HepG2 (cell line): ENCODE measurements at regions not wholly inside any gene's neighbourhood (a gene's known extent, or its start where the extent isn't known, plus 50 kb on each side); places are given as distances from the start of the nearest gene placed in this dataset.
A peak's percentile ranks its signal among the peaks of the same experiment; 100 is the strongest.

Source experiments
- ATAC-seq: fragments of 200-7000 bp; cut with Tn5 transposase; 3 replicates; pipeline ENCODE4 v1.9.1; 2020; ENCODE audit warnings: mild to moderate bottlenecking, moderate library complexity
- BruUV-seq: library from RNA; stranded (reverse); fragments of 400-500 nt; replicated peaks from 2 replicates; lab custom pipeline; 2021; lab: Mats Ljungman, UMichigan
- CTCF ChIA-PET: fragments of 300-600 bp; formaldehyde crosslinking; extraction: SDS; loops from one replicate; lab custom pipeline; 2021; ENCODE audit warnings: low total read pairs, inconsistent platforms, low intra/inter-chr PET ratio; lab: Yijun Ruan, JAX
- POLR2A ChIA-PET: fragments of 350-600 bp; sonication (Branson Sonifier 250); formaldehyde crosslinking; loops from one replicate; lab custom pipeline; 2020; ENCODE audit warnings: antibody characterized with exemption, inconsistent platforms; lab: Yijun Ruan, JAX
- DNase-seq: peaks from one replicate; pipeline ENCODE4 v3.0.0-alpha.2; 2015; ENCODE audit warnings: low spot score
- FAIRE-seq: peaks from 3 replicates; lab custom pipeline; 2011; peaks lifted over from hg19 to GRCh38; lab: Jason Lieb, UNC
- H2AFZ ChIP-seq: one replicate; pipeline ENCODE4 v1.6.1; 2011; ENCODE audit warnings: low read length, inconsistent platforms
- H3K27ac ChIP-seq: fragments of 300-600 bp; 3 replicates; pipeline ENCODE4 v1.8.0; 2011; ENCODE audit warnings: mixed run types, mild to moderate bottlenecking, mixed read lengths, low read length, inconsistent platforms; ENCODE audit not compliant: insufficient read depth; ENCODE audit errors: extremely low read length
- H3K27me3 ChIP-seq, 2 experiments: fragments of 200-600 bp in 1 of 2; 2 replicates in 1 of 2; 3 replicates in 1 of 2; pipeline versions ENCODE4 v1.6.0 to v1.8.0; 2011; ENCODE audit warnings: low read length in 2 of 2, mild to moderate bottlenecking in 2 of 2, moderate library complexity in 2 of 2, inconsistent platforms in 1 of 2; ENCODE audit not compliant: insufficient read depth in 2 of 2, control insufficient read depth in 1 of 2
- H3K36me3 ChIP-seq, 2 experiments: fragments of 200-600 bp in 1 of 2; replicated peaks in 1 of 2; 2 replicates in 1 of 2; 3 replicates in 1 of 2; pipeline versions ENCODE4 v1.5.1 to v1.8.0; 2011; ENCODE audit warnings: low read length in 2 of 2, inconsistent platforms in 1 of 2; ENCODE audit not compliant: insufficient read depth in 2 of 2, control insufficient read depth in 1 of 2
- H3K4me1 ChIP-seq: 2 replicates; pipeline ENCODE4 v1.5.1; 2012; ENCODE audit warnings: low read length, inconsistent platforms; ENCODE audit not compliant: insufficient read depth
- H3K4me2 ChIP-seq: 2 replicates; pipeline ENCODE4 v1.6.0; 2011; ENCODE audit warnings: low read depth, low read length, inconsistent platforms
- H3K4me3 ChIP-seq, 3 experiments: fragments of 200-600 bp in 1 of 3; sonication (generic), shearing (Covaris generic) in 1 of 3; replicated peaks in 1 of 3; 2 replicates each; pipeline ENCODE4 v1.5.1; 2011 to 2016; ENCODE audit warnings: low read length in 3 of 3, inconsistent platforms in 2 of 3, low read depth in 2 of 3, mild to moderate bottlenecking in 2 of 3, control low read depth in 1 of 3, mixed read lengths in 1 of 3; ENCODE audit not compliant: insufficient read depth in 1 of 3
- H3K79me2 ChIP-seq: one replicate; pipeline ENCODE4 v1.6.1; 2011; ENCODE audit warnings: low read length, inconsistent platforms; ENCODE audit not compliant: insufficient read depth
- H3K9ac ChIP-seq: 2 replicates; pipeline ENCODE4 v1.6.0; 2011; ENCODE audit warnings: mild to moderate bottlenecking, low read depth, low read length, inconsistent platforms; ENCODE audit not compliant: insufficient read depth
- H3K9me3 ChIP-seq: 2 replicates; pipeline ENCODE4 v1.5.1; 2012; ENCODE audit warnings: mild to moderate bottlenecking, low read length
- H4K20me1 ChIP-seq: 2 replicates; pipeline ENCODE4 v1.6.0; 2011; ENCODE audit warnings: inconsistent platforms, mild to moderate bottlenecking, low read length, moderate library complexity; ENCODE audit not compliant: insufficient read depth
- LCORL ChIP-seq, 2 experiments: fragments of 450-650 bp in 1 of 2; sonication (generic) in 1 of 2; formaldehyde crosslinking in 1 of 2; IDR thresholded peaks; 2 replicates each; pipeline versions ENCODE4 v1.5.0 to v1.6.1; 2017 to 2020; ENCODE audit warnings: antibody characterized with exemption in 1 of 2, missing genetic modification reagents in 1 of 2
- MAFF ChIP-seq: IDR thresholded peaks from 2 replicates; pipeline ENCODE4 v1.6.1; 2011; ENCODE audit warnings: low read depth, low read length, improper control_type of control experiment
- MAFK ChIP-seq, 2 experiments: IDR thresholded peaks in 1 of 2; conservative IDR thresholded peaks in 1 of 2; 2 replicates each; pipeline ENCODE4 v1.6.1; 2011; ENCODE audit warnings: improper control_type of control experiment in 2 of 2, low read length in 2 of 2
- MEIS2 ChIP-seq: sonication (generic); formaldehyde crosslinking; IDR thresholded peaks from 2 replicates; pipeline ENCODE4 v1.9.0; 2021; ENCODE audit warnings: mild to moderate bottlenecking, missing genetic modification reagents
- MIXL1 ChIP-seq: IDR thresholded peaks from 2 replicates; pipeline ENCODE4 v1.6.1; 2016
- MXI1 ChIP-seq: IDR thresholded peaks from 3 replicates; pipeline ENCODE4 v1.6.1; 2012; ENCODE audit warnings: low read depth, low read length, inconsistent platforms, borderline replicate concordance
- PPARG ChIP-seq: conservative IDR thresholded peaks from 2 replicates; pipeline ENCODE4 v1.6.1; 2016; ENCODE audit warnings: missing biosample characterization, missing genetic modification reagents
- SMAD1 ChIP-seq: sonication (generic); formaldehyde crosslinking; IDR thresholded peaks from 2 replicates; pipeline ENCODE4 v1.4.0; 2020; ENCODE audit warnings: missing genetic modification reagents, low read depth, mild to moderate bottlenecking, borderline replicate concordance
- U2AF2 ChIP-seq: fragments of 200-400 bp; formaldehyde crosslinking; IDR thresholded peaks from 2 replicates; pipeline ENCODE4 v1.6.1; 2017; ENCODE audit warnings: low read depth, mild to moderate bottlenecking, low read length
- ZBTB21 ChIP-seq: sonication (generic); formaldehyde crosslinking; IDR thresholded peaks from 2 replicates; pipeline ENCODE4 v1.4.0; 2020; ENCODE audit warnings: missing genetic modification reagents
- ZZZ3 ChIP-seq: sonication (generic); formaldehyde crosslinking; IDR thresholded peaks from 2 replicates; pipeline ENCODE4 v1.4.0; 2020; ENCODE audit warnings: missing genetic modification reagents, mild to moderate bottlenecking, borderline replicate concordance
- WGBS: methylation state at CpG from one replicate; pipeline ENCODE4 v1.1.6; 2017; ENCODE audit warnings: low lambda C conversion rate; 5-methylcytosine and 5-hydroxymethylcytosine counted together
- in situ Hi-C: cut with HindIII; loops from 2 replicates; pipeline ENCODE4 v1.10.0; 2017; ENCODE audit warnings: low pct_unique_long_range_greater_than_20kb; ENCODE audit not compliant: extremely low pct_ligation_motif_present
- intact Hi-C: fragments of 100-400 bp; cut with micrococcal nuclease; formaldehyde crosslinking; loops from one replicate; pipeline ENCODE4 v1.10.0; 2022; ENCODE audit not compliant: unreplicated experiment
- TF ChIP-seq, protein P1 (sequence below): IDR thresholded peaks from 2 replicates; pipeline ENCODE4 v1.6.1; 2016; ENCODE audit warnings: missing biosample characterization, missing genetic modification reagents, low read depth
- TF ChIP-seq, protein P2 (sequence below): sonication (generic); formaldehyde crosslinking; IDR thresholded peaks from 2 replicates; pipeline ENCODE4 v1.8.0; 2022; ENCODE audit warnings: mild to moderate bottlenecking, missing genetic modification reagents, borderline replicate concordance

DNA sequence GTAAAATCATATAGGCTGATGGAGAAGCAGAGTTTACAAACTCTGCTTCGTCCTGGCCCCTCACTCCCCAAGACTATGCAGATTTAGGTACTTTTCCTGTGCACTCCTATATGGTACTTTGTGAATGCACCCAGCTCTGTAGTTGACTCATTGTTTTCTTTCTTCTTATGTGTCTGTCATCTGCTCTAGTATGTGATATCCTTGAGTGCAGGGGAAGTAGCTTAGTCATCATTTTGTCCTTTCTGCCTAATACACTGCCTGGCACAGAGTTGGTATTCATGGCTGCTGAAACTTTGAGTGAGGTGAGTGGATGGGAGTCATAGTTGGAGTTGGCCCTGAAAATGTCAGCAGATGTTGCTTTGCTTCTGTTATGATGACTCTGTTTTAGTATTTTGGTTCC is 222.6 kb downstream of the RNF144B start:
- TF ChIP-seq MAFK (conservative IDR thresholded peaks at IDR 0.05 in 1 of 2, IDR thresholded peaks at IDR 0.05 in 1 of 2; ENCODE audit: low read length in 2 of 2) (peak; percentile 81 to 89), MAFF (peak; percentile 77)
- TF ChIP-seq, protein P1, sequence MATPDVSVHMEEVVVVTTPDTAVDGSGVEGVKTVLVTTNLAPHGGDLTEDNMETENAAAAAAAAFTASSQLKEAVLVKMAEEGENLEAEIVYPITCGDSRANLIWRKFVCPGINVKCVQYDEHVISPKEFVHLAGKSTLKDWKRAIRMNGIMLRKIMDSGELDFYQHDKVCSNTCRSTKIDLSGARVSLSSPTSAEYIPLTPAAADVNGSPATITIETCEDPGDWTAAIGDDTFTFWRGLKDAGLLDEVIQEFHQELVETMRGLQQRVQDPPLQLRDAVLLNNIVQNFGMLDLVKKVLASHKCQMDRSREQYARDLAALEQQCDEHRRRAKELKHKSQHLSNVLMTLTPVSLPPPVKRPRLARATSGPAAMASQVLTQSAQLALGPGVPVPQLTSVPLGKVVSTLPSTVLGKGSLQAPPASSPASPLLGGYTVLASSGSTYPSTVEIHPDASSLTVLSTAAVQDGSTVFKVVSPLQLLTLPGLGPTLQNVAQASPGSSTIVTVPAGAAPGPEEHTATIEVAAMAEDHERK (CRISPR knock-in tag) = no peak
- Histone ChIP-seq H3K4me1 (no peaks in the 10 kb centered on the region), H3K27ac (no peak overlapping the region), H3K36me3 (no peaks in the 10 kb centered on the region), H3K9ac (no peak overlapping the region), H4K20me1 (no peaks in the 10 kb centered on the region), H3K79me2 (no peaks in the 10 kb centered on the region), H3K4me3 (no peak overlapping the region), H3K4me2 (no peak overlapping the region), H3K27me3 (no peaks in the 10 kb centered on the region), H3K9me3 (no peaks in the 10 kb centered on the region), H2AFZ (no peak overlapping the region)
- no TSS peak for BruUV-seq
- in situ Hi-C loops (no loop called here), intact Hi-C loops (no loop called here)
- CTCF ChIA-PET = no interaction called here
- WGBS = 0% methylated on average over 1 of the region's 1 CpG
- DNase-seq = no peak
- FAIRE-seq = no peak
- ATAC-seq = no peak
- POLR2A ChIA-PET = no interaction called here

DNA sequence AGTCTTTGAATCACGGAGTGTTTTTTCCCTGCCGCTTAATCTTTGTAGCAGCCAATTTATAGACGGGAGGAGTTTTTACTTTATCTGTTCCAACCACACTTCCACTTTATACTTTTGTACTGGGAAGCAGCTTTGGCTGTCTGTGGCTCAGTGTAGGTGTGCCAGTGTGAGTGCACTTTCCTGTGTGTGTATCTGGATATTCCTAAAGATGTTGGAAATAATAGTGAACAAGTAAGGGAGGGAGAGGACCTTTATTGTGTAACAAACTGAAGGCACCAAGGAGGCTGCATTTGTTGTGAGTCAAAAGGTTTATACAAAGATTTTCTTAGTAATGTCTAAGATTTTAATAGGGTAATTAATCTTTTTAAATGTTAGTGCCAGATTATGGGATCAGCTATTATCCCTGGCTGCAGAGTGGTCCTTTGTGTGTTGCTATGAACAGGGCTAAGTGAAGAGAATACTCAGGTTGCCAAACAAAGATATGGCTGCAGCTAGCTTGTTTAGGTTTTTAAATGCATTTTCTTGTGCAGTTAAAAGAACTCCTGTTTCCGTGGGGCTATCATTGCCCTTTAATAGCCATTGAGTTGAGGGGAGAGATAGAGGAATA is 226.3 kb downstream of the RNF144B start:
- H4K20me1 ChIP-seq = no peaks in the 10 kb centered on the region
- no peaks in the 10 kb centered on the region for H3K27me3 ChIP-seq
- no peak for FAIRE-seq
- intact Hi-C loops = no loop called here
- BruUV-seq = no TSS peak
- ATAC-seq = no peak
- CTCF ChIA-PET = no interaction called here
- no peaks in the 10 kb centered on the region for H3K4me1 ChIP-seq
- DNase-seq = no peak
- H3K36me3 ChIP-seq = no peaks in the 10 kb centered on the region
- no peak overlapping the region for H3K4me2 ChIP-seq
- H2AFZ ChIP-seq = no peak overlapping the region
- POLR2A ChIA-PET = no interaction called here
- in situ Hi-C loops = no loop called here
- no peaks in the 10 kb centered on the region for H3K79me2 ChIP-seq
- peaks cover 13% of the 10 kb centered on the region for H3K9me3 ChIP-seq
- no peak overlapping the region for H3K4me3 ChIP-seq
- H3K9ac ChIP-seq = no peak overlapping the region
- TF ChIP-seq ZZZ3 (CRISPR knock-in tag) = no peak
- no peak for TF ChIP-seq LCORL (IDR thresholded peaks at IDR 0.05)
- no peak for TF ChIP-seq LCORL (CRISPR knock-in tag; IDR thresholded peaks at IDR 0.05)
- TF ChIP-seq MXI1 = no peak
- TF ChIP-seq ZBTB21 (CRISPR knock-in tag) = no peak
- no peak for TF ChIP-seq SMAD1 (CRISPR knock-in tag)
- no peak for TF ChIP-seq PPARG (CRISPR knock-in tag)
- TF ChIP-seq MIXL1 (CRISPR knock-in tag) = no peak
- no peak for TF ChIP-seq U2AF2
- TF ChIP-seq, protein P2, sequence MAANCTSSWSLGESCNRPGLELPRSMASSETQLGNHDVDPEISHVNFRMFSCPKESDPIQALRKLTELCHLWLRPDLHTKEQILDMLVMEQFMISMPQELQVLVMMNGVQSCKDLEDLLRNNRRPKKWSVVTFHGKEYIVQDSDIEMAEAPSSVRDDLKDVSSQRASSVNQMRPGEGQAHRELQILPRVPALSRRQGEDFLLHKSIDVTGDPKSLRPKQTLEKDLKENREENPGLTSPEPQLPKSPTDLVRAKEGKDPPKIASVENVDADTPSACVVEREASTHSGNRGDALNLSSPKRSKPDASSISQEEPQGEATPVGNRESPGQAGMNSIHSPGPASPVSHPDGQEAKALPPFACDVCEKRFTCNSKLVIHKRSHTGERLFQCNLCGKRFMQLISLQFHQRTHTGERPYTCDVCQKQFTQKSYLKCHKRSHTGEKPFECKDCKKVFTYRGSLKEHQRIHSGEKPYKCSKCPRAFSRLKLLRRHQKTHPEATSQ (CRISPR knock-in tag) = no peak
- TF ChIP-seq MEIS2 (CRISPR knock-in tag) = no peak
- no peak overlapping the region for H3K27ac ChIP-seq
- 11% methylated on average over 4 of the region's 4 CpGs for WGBS
